IMR-90 (cell line): ENCODE measurements at regions not wholly inside any gene's neighbourhood (a gene's known extent, or its start where the extent isn't known, plus 50 kb on each side); places are given as distances from the start of the nearest gene placed in this dataset.

Source experiments
- BHLHE40 ChIP-seq: fragments of 150-350 bp; IDR thresholded peaks from 2 replicates; pipeline ENCODE4 v1.6.1; 2016; ENCODE audit warnings: mild to moderate bottlenecking, low read depth, low read length
- CEBPB ChIP-seq: IDR thresholded peaks from 2 replicates; pipeline ENCODE4 v1.6.1; 2012; ENCODE audit warnings: low read depth, low read length, improper control_type of control experiment
- CTCF ChIP-seq: conservative IDR thresholded peaks from 2 replicates; pipeline ENCODE4 v1.5.1; 2012; ENCODE audit warnings: mild to moderate bottlenecking, low read depth, low read length, improper control_type of control experiment
- ELK1 ChIP-seq: fragments of 150-350 bp; IDR thresholded peaks from 2 replicates; pipeline ENCODE4 v1.6.1; 2016; ENCODE audit warnings: low read depth, mild to moderate bottlenecking, low read length, moderate library complexity, borderline replicate concordance
- MAFK ChIP-seq: IDR thresholded peaks from 2 replicates; pipeline ENCODE4 v1.6.1; 2012; ENCODE audit warnings: low read depth, low read length, improper control_type of control experiment
- MAZ ChIP-seq: IDR thresholded peaks from 2 replicates; pipeline ENCODE4 v1.6.1; 2012; ENCODE audit warnings: low read depth, mild to moderate bottlenecking, low read length, improper control_type of control experiment, moderate library complexity, borderline replicate concordance
- MXI1 ChIP-seq: IDR thresholded peaks from 2 replicates; pipeline ENCODE4 v1.6.1; 2012; ENCODE audit warnings: low read depth, mild to moderate bottlenecking, low read length, moderate library complexity, borderline replicate concordance
- POLR2A ChIP-seq: IDR thresholded peaks from 2 replicates; pipeline ENCODE4 v1.6.1; 2012; ENCODE audit warnings: mild to moderate bottlenecking, low read depth, low read length
- RAD21 ChIP-seq: IDR thresholded peaks from 2 replicates; pipeline ENCODE4 v1.6.1; 2012; ENCODE audit warnings: low read length, improper control_type of control experiment
- RCOR1 ChIP-seq: IDR thresholded peaks from 2 replicates; pipeline ENCODE4 v1.6.1; 2012; ENCODE audit warnings: mild to moderate bottlenecking, low read length, improper control_type of control experiment; ENCODE audit not compliant: insufficient replicate concordance
- RFX5 ChIP-seq: IDR thresholded peaks from 2 replicates; pipeline ENCODE4 v1.8.0; 2012; ENCODE audit warnings: low read depth, mild to moderate bottlenecking, low read length, moderate library complexity
- SMC3 ChIP-seq: fragments of 150-350 bp; IDR thresholded peaks from 2 replicates; pipeline ENCODE4 v1.6.1; 2016; ENCODE audit warnings: low read depth, mild to moderate bottlenecking, antibody characterized with exemption, low read length, moderate library complexity
- USF2 ChIP-seq: fragments of 150-350 bp; IDR thresholded peaks from 2 replicates; pipeline ENCODE4 v1.6.1; 2017; ENCODE audit warnings: mild to moderate bottlenecking, antibody characterized with exemption, low read length, low read depth

DNA sequence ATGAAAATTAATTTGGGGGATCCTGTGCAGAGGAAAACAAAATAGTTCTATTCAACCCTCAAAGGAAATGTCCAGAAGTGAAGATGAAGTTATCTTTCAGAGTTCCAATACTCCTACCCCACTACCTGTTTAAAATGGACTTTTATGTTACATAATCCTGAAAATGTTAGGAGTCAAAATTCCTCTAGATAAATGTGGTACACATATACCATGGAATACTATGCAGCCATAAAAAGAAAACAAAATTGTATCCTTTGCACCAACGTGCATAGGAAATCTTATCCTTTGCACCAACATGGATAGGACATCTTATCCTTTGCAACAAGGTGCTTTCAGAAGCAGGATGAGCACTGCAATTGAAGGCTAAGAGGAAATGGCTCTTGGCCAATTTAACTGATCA lies 245.2 kb downstream of the LTN1 start:
- TF ChIP-seq RAD21 (no peak), CTCF (no peak), POLR2A (no peak), MAFK (no peak), BHLHE40 (no peak), USF2 (no peak), SMC3 (no peak), RCOR1 (no peak), RFX5 (no peak), MAZ (no peak), MXI1 (no peak), CEBPB (no peak), ELK1 (no peak)
